GM18519 (cell line): ENCODE measurements at regions not wholly inside any gene's neighbourhood (a gene's known extent, or its start where the extent isn't known, plus 50 kb on each side); places are given as distances from the start of the nearest gene placed in this dataset.
"Not testable (repeated sequence)": the region's sequence is repeated elsewhere in the genome, so short reads cannot be mapped to it uniquely, and the experiment has no call there.

Experiments used
- ATAC-seq: cut with Tn5 transposase; IDR thresholded peaks from one replicate; pipeline ENCODE4 v1.9.1; 2021; ENCODE audit warnings: mild to moderate bottlenecking, moderate library complexity; ENCODE audit not compliant: unreplicated experiment, low FRiP score

DNA sequence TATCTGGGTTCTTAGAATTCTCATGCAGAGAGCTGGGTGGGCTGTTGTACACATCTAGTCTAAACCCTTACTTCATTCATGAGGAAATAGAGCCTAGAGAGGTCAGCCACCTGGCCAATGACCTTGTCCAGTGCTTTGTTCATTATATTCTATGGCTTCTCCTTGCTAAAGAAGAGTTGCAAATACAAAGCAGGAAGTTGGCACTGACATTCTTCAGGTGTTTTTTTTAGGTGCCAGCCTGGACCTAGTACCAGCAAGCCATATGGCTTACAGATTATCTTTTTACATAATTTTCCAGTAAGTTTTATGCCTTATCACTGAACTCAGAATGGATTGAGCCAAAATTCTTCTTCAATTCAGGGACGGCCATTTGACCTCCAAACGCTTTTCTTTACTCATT, 54.7 kb upstream of the PGM2 start:
- no peak for ATAC-seq

DNA sequence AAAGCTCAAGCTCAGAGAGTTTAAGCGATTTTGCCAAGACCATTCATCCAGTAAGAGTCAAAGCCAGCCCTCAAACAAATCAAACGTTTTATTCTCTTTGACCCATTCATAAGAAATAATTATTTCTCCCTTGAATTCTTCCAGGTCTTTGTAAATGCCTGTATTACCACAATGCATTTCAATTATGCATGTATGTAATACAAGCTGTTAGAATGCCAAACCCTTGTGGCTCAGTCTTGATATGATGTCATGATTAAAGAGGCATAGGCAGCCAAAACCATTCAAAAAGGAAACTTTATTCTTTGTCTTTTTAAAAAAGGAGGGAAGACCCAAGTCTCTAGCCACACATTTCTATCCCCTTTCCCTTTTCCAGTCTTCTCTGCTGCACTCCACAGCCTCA, 56.5 kb upstream of the PGM2 start:
- ATAC-seq: no peak

DNA sequence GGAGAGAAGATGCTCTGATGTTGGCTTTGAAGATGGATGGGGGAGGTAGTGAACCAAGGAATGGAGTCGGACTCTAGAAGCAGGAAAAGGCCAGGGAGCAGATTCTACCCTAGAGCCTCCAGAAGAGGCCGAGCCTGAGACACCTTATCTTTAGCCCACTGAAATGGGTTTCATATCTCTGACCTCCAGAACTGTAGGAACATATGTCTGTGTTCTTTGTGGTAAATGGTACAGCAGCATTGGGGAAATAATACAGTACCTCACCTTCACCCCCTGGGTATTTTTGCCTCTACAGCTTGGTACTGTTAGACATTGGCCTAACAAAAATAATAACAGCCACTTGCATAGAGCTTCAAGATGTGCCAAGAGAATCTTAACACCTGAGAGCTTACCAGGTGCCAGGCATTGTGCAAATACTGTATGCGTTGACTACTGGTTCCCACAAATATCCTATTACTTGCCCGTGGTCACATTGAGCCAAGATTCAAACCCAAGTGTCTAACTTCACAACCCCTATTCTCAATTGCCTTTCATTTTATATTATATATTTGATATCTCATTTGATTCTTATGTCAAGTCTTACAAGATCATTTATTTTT, 57.0 kb upstream of the PGM2 start:
- ATAC-seq: no peak

DNA sequence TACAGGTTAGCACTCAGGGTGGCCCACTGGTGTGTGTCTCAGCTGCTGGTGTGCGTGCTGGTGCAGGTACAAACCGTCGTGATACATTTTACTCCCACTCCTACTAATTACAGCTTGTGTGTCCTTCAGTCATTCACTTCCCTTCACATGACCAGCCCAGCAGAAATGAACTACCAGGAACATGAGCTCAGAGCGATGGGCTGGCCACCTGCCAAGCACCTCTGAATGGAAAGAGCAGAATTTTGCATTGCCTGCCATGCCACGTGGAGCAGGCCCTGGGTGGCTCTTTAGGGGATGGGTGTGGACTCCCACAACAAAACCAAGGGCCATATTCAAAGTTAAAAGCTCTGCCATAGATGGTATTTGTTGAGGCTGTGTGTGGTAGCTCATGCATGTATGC, 58.9 kb upstream of the PGM2 start:
- no peak for ATAC-seq

DNA sequence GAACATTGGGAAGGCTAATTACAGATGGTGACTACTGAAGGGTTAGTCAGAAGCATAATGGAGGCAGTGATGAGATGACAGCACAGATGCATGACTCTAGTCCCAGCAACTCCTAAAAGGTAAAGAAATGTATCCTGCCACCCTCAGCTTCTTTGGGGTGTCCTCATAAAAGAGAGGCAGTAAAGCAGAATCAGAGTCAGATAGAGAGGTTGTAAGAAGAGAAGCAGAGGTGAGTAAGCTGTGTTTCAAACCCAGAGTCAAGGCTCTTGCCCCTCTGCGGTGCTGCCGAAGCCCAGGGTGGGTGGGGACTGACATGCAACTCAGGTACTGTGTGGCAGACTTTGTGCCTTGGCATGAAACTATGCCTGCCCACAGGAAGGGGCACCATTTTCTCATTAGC, 59.5 kb upstream of the PGM2 start:
- ATAC-seq: no peak

DNA sequence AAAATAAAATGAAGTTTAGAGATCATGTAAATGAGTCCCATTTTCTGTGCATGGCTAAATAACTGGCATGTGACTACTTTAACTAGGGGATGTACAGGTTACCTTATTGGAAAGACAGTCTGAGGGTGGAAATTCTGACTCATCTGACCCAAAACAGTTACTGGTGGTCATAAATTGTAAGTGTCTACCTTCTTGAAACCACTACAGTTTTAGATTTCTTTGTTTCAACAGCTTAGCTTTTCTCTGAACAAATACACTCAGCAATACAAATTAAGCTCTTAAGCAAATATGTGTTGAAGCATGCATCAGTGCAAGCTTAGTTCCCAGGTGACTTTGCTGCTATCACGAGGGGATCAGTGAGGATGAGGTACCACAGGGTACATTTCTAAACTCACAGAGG, 60.7 kb upstream of the PGM2 start:
- ATAC-seq: peak; percentile 62

DNA sequence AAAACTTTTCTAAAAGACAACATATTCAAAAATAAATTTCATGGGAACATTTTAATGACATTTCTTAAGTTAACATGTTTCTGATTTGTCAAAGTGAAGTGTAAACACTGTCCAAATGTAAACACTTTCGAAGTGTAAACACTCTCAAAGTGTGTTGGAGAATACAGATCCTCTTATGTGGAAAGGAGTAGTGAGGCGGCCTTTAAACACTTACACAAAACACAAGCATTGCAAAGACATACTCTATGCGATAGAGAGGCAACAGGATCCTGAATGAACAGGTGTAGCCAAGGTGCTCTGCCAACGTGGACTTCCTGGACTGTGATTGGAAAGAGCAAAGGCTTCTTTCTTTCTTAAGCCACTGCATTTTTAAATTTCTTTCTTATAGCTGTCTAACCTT, 62.7 kb upstream of the PGM2 start:
- ATAC-seq: no peak

DNA sequence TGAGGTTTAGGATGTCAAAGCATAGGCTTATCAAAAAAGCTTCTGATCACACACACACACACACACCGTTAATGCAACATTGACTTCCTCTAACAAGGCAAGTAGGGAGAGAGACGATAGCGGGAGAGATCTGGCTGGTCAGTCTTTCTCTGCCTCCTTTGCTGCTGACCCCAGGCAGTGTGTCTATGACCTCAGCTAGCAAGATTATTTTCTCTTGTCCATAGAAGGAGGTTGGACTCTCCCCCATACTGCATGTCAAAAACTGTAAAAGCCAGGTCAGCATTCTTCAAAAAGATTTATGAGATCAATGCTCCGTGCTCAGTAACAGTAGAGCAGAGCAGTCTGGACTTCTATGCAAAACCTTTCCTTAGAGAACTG, 63.5 kb upstream of the PGM2 start:
- no peak for ATAC-seq

DNA sequence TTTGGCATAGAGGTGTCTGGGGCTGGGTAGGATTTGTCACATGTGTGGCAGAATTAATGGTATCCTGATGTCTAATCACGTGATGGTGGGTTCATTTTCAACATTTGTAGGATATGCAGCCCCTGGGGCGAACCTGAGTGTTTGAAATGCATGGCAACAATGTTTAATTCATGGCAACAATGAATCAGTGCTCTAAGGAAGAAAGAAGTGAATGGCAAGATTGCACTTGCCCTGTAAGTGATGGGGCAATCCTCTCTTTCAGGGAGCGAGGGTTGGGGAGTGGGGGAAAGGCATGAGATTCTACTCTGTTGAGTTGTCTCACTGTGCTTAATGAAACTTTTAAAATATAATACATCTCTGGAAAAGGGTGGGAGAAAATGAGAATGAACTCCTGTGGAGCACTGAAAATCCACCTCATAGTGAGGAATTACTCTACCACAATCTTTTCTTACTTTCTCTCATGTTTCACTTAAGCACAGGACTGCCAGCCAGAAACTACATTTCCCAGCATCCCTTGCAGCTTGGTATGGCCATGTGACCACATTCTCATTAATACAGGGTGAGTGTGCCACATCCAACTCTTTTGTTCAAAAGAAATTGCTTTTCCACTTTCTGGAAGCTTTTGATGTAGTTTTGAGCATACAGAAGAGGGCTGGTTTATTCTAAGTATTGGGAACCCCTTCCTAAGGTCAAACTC, 64.0 kb upstream of the PGM2 start:
- ATAC-seq: no peak

DNA sequence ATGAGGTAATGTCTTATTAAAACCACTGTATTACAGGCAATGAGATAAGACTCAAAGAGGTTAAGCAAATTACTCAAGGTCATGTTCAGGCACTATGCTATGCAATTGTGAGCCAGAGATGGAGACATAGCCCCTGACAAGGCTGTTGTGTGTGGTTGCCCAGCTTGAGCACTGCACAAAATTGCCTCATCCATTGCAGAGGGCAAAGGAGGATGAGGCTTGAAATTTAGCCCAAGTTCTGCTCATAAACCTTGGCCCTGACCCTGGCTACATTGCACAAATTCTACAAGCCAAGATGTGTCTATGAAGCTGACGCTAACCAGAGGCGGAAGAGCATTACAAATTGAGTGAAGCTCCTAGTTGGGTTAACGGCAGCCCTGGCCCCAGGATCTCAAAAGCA, 65.6 kb upstream of the PGM2 start:
- no peak for ATAC-seq

DNA sequence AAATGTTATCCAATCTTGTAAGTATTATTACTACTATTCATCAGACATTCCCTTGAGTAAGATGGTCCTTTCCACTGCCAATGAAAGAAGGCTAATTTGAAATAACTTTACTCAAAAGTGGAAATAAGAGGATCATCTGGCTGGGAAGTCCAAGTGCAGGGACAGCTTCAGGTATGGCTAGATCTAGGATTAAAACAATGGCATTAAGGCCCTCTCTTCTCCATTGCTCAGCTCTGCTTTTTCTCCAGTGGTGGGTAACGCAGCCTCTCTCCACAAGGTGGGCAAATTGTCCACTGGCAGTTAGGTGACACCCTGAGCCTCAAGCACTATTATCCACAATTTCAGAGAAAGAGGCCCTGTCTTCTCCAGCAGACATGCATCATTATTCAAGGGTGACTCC, 66.7 kb upstream of the PGM2 start:
- ATAC-seq: no peak

DNA sequence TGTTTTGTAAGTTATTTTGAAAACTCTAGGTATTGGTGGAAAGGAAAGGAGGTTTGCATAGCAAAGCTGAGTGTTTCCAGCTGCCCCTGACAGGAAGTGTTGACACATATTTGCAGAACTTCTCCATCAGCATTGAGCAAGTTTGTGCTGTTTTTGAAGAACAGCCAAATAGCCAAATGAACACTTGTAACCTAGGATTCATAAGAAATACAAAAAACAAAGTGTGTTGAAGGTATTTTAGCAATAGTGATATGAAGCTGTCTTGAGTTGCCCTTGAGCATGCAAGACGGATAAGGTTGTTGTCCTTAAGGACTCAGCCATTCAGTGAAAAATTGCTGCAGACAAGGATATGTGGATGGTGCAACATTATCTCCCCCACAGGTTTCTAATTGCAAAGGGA, 68.3 kb upstream of the PGM2 start:
- no peak for ATAC-seq

DNA sequence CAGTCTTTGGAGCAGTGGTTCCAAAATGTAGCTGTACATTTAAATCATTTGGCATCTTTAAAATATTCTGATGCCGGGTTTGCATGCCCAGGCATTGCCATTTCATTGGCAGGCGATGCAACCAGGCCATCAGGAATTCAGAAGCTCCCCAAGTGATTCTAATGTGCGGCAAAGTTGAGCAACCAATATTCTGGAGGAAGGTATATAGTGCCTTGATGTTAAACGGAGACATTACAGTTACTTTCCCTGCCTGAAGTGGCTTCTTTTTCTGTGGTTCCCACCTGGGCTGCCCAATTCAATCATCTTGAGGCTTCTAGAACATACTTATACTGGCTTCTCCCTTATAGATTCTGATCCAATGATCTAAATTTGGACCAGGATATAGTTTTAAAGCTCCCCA, 68.7 kb upstream of the PGM2 start:
- ATAC-seq: no peak

DNA sequence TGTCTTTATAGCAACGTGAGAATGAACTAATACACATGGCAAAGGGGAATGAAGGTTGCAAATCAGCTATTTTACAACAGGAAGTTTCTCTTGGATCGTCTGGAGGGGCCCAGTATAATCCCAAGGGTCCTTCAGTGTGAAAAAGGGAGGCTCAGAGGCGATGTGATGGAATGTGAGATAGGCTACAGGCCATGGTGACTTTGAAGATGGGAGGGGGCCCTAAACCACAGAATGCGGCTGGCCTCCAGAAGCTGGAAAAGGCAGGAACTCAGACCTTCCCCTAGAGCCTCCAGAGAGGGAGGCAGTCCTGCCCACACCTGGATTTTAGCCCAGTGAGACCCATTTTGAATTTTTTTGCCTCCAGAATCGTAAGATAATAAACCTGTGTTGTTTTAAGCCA, 69.4 kb upstream of the PGM2 start:
- ATAC-seq: no peak

DNA sequence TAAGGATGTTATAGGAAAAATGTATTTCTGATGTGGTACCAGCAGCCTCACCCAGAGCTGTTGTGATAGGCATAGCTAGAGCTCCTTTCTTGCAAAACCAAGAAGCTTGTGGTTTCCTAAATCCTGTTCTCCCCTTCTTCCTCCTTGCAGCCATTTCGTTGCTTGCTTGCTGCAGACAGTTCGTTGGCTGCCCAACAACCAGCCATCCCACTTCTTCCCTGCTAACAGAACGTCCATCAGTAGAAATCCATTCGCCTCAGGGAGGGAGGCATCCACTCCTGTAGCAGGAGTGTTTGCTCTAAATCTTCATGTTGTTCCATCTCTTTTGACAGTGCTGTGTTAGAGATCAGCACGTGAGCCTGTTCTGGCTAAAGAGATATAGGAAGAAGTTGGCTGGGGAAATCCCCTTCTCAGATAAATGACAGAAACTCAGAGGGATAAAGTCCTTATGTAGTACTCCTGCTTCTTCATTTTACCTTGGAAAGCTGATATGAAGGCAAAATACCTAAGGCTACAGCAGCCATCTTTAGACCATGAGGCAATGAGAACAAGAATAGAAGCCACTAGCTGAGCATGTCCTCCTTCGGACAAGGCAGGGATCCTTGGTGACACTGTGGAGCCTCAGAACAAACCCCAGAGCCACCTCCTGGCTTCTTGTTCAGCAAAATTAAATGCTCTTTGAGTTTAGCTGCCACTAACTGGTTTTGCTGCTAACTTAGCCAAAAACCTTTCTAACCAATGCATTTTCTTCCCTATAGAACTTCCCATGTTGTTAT, 68.4 kb upstream of the RELL1 start:
- ATAC-seq: no peak

DNA sequence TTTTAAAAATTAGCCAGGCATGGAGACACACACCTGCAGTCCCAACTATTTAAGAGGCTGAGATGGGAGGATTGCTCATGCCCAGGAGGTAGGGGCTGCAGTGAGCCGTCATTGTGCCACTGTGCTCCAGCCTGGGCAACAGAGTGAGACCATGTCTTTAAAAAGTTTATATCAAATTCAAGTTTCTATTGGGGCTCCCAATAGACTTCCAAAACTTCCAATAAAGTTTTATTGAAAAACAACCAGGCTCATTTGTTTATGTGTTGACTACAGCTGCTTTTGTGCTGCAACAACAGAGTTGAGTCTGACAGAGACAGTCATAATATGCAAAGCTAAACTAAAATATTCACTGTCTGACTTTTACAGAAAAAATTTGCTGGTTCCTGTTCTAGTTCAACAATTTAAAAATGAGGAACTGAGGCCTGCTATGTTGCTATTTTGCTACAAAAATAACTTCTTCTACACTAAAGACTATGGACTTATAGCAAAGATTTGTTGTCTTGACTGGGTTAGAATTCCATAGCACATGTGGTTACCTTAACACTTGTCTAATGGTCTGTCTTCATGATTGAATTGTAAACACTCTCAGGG, 63.3 kb upstream of the RELL1 start:
- ATAC-seq: peak; percentile 71

DNA sequence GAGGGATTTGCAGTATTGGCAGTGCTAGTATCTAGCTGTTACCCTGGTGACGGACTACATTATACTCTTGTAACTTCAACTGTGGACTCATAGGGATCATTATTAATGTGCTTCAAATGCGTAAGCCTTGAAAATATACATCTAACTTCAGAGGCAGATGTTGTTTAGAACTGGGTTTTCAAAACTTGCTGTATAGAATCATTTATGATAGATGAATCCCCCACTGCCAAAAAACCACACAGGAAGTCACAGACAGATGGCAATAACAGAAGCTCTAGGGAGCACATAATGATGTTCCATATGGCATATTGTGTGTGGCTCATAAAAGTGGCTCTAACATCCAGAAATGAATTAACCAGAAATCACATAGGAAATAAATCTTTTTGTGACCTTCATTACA, 62.3 kb upstream of the RELL1 start:
- no peak for ATAC-seq

DNA sequence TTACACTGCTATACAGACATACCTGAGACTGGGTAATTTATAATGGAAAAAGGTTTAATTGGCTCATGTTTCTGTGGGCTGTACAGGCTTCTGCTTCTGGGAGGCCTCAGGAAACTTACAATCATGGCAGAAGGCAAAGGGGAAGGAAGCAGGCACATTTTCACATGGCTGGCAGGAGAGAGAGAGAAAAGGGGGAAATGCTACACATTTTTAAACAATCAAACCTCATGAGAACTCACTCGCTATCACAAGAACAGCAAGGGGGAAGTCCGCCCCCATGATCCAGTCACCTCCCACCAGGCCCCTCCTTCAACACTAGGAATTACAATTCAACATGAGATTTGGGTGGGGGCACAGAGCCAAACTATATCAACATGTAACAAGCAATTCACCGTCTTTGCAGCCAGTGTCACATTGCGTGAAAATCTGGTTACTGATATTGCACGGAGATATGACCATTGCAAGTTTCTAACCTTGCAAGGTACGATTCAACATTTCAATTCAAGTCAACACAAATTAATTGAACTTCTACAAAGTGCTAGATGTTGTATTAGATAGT, 61.7 kb upstream of the RELL1 start:
- no peak for ATAC-seq

DNA sequence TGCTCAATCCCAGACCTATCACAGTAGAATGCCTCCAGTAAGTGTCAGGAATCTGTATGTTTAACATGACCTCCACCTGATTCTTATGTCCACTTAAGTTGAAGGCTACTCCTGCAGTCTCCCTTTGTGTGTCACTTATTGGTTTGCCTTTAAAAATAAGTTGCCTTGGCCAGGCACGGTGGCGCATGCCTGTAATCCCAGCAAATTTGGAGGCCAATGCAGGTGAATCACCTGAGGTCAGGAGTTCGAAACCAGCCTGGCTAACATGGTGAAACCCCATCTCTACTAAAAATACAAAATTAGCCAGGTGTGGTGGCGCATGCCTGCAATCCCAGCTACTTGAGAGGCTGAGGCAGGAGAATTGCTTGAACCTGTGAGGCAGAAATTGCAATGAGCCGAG, 60.7 kb upstream of the RELL1 start:
- not testable (repeated sequence) for ATAC-seq

DNA sequence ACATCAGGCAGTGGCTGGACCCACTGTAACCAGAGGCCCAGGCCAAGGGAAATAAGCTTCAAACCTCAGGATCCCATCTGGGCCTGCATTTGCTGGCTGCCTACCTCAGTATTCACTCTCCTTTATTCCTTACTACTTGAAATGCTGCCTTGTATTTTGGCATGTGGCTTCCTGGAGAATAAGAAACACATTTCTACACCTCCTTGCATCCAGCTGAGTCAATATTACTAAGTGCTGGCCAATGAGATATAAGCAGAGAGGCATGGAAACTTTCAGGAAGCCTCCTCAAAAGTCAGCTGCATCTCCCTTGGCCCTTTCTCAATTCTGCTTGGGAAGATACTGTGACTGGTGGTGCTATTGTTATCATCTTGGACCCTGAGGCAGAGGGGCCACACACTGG, 59.8 kb upstream of the RELL1 start:
- no peak for ATAC-seq

DNA sequence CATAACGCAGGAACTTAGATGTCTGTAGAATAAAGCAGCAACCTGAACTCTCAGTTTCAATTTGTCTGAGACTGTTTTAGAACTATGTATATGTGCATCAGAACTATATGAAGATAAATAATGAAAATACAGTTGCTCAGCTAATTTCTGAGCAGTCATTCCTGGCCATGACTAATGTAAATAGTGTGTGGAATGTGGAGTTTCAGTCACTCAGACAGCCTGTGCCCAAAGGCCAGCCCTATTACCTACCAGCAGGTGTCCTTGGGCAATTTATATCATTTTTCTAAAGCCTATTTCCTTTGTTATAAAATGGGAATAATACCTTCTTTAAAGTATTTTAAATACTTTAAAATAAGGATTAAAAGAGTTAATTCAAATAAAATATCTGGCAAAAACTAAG, 56.0 kb upstream of the RELL1 start:
- ATAC-seq: no peak
